ENCODE measurements at regions not wholly inside any gene's neighbourhood (a gene's known extent, or its start where the extent isn't known, plus 50 kb on each side); places are given as distances from the start of the nearest gene placed in this dataset.

DNA sequence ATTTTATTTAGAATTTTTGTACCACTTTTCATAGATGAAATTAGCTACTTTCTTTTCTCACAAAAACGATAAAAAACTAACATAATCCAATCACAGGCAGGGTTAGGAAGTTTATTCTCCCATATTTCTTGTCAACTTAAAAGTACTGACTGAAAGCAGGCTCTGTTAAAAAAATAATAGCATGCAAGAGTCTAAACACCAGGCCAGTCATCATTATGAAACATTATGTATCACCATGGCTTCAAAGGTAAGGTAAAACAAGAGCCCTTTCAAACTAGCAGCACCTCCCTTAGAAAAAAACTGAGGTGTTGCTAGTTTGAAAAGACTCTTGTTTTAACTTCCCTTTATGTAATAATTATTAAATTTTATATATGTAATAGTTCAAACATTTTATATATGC is 848.0 kb downstream of the RNF144A start:
- Mint-ChIP-seq H3K4me3 (no peak overlapping the region), H3K4me1 (no peaks in the 10 kb centered on the region), H3K36me3 (ENCODE audit: low read depth) (no peaks in the 10 kb centered on the region), H3K9me3 (peaks cover 10% of the 10 kb centered on the region), H3K27ac (no peak overlapping the region), H3K27me3 (no peaks in the 10 kb centered on the region)
- POLR2A ChIA-PET: no interaction called here
- CTCF ChIA-PET: no interaction called here
- DNase-seq (no peak), ATAC-seq (ENCODE audit: low read depth) (no peak)
- intact Hi-C loops (cut with micrococcal nuclease): no loop called here
- TF ChIP-seq, protein P1, sequence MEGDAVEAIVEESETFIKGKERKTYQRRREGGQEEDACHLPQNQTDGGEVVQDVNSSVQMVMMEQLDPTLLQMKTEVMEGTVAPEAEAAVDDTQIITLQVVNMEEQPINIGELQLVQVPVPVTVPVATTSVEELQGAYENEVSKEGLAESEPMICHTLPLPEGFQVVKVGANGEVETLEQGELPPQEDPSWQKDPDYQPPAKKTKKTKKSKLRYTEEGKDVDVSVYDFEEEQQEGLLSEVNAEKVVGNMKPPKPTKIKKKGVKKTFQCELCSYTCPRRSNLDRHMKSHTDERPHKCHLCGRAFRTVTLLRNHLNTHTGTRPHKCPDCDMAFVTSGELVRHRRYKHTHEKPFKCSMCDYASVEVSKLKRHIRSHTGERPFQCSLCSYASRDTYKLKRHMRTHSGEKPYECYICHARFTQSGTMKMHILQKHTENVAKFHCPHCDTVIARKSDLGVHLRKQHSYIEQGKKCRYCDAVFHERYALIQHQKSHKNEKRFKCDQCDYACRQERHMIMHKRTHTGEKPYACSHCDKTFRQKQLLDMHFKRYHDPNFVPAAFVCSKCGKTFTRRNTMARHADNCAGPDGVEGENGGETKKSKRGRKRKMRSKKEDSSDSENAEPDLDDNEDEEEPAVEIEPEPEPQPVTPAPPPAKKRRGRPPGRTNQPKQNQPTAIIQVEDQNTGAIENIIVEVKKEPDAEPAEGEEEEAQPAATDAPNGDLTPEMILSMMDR (IDR thresholded peaks at IDR 0.05): no peak

DNA sequence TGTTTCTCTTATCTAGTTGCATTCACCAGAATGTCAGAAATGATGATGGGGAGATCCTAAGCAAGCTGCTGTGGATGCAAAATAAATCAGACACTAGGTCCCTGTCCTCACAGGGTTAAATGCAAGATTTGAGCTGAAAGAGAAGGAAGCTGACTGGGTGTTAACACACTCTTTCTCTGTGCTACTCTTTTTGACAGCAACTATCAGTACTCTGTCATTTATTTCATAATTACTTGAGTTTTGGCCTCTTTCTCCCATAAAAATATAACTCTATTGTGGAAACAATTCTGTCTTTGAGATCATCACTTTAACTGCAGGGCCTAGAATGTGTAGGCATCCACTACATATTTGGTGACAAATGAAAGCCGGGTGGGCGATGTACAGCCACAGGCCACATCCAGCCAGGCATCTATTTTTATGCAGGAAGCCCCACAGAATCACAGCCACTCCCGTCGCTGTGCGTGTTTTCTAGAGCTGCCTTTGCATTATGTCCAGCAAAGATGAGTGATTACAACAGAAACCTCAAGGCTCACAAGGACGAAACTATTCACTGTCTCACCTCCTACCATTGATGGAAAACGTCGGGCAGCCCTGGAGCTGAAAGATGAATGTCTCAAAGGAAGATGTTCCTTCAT is 849.0 kb downstream of the RNF144A start:
- Mint-ChIP-seq H3K27me3 (peaks cover under 1% of the 10 kb centered on the region), H3K27ac (no peak overlapping the region), H3K4me1 (no peaks in the 10 kb centered on the region), H3K9me3 (peaks cover 10% of the 10 kb centered on the region), H3K36me3 (ENCODE audit: low read depth) (no peaks in the 10 kb centered on the region), H3K4me3 (no peak overlapping the region)
- intact Hi-C loops (cut with micrococcal nuclease): no loop called here
- TF ChIP-seq, protein P1 (IDR thresholded peaks at IDR 0.05): no peak
- DNase-seq: no peak
- CTCF ChIA-PET: no interaction called here
- POLR2A ChIA-PET: no interaction called here
- ATAC-seq (ENCODE audit: low read depth): no peak

- Mint-ChIP-seq H3K9me3 (peaks cover 10% of the 10 kb centered on the region), H3K36me3 (ENCODE audit: low read depth) (no peaks in the 10 kb centered on the region), H3K27ac (no peak overlapping the region), H3K4me3 (no peak overlapping the region), H3K4me1 (no peaks in the 10 kb centered on the region), H3K27me3 (peaks cover 3% of the 10 kb centered on the region)
- ATAC-seq (ENCODE audit: low read depth) (no peak), DNase-seq (no peak)
- TF ChIP-seq, protein P1 (IDR thresholded peaks at IDR 0.05): no peak
- intact Hi-C loops (cut with micrococcal nuclease): no loop called here
- ChIA-PET CTCF (no interaction called here), POLR2A (no interaction called here)
These were observed 849.9 kb downstream of the RNF144A start for GRCh38 chr2:7766978-7767565.

- Mint-ChIP-seq H3K36me3 (ENCODE audit: low read depth) (no peaks in the 10 kb centered on the region), H3K4me1 (no peaks in the 10 kb centered on the region), H3K9me3 (peaks cover 8% of the 10 kb centered on the region), H3K27ac (no peak overlapping the region), H3K4me3 (no peak overlapping the region), H3K27me3 (peaks cover 3% of the 10 kb centered on the region)
- TF ChIP-seq, protein P1 (IDR thresholded peaks at IDR 0.05): no peak
- intact Hi-C loops (cut with micrococcal nuclease): no loop called here
- CTCF ChIA-PET: no interaction called here
- DNase-seq (no peak), ATAC-seq (ENCODE audit: low read depth) (no peak)
- POLR2A ChIA-PET: no interaction called here
These were observed 850.7 kb downstream of the RNF144A start for GRCh38 chr2:7767902-7768301.

- intact Hi-C loops (cut with micrococcal nuclease): no loop called here
- DNase-seq (no peak), ATAC-seq (ENCODE audit: low read depth) (no peak)
- H3K4me3 Mint-ChIP-seq: no peak overlapping the region
- CTCF ChIA-PET: no interaction called here
- peaks cover 3% of the 10 kb centered on the region for H3K27me3 Mint-ChIP-seq
- no peak overlapping the region for H3K27ac Mint-ChIP-seq
- TF ChIP-seq, protein P1 (IDR thresholded peaks at IDR 0.05): no peak
- H3K36me3 Mint-ChIP-seq (ENCODE audit: low read depth): no peaks in the 10 kb centered on the region
- H3K9me3 Mint-ChIP-seq: no peaks in the 10 kb centered on the region
- POLR2A ChIA-PET: no interaction called here
- peaks cover 2% of the 10 kb centered on the region for H3K4me1 Mint-ChIP-seq
These were observed 854.6 kb downstream of the RNF144A start for GRCh38 chr2:7771781-7772180.

All from activated B cell treated with CpG ODN at 0.5 μM for 24 hours (primary cell).